ENCODE measurements at regions not wholly inside any gene's neighbourhood (a gene's known extent, or its start where the extent isn't known, plus 50 kb on each side); places are given as distances from the start of the nearest gene placed in this dataset.
"Not testable (repeated sequence)": the region's sequence is repeated elsewhere in the genome, so short reads cannot be mapped to it uniquely, and the experiment has no call there.

- Mint-ChIP-seq H3K27ac (no peak overlapping the region), H3K4me1 (ENCODE audit: low read depth) (no peaks in the 10 kb centered on the region), H3K9me3 (ENCODE audit: insufficient read depth) (no peaks in the 10 kb centered on the region), H3K36me3 (ENCODE audit: low read depth) (no peaks in the 10 kb centered on the region), H3K27me3 (ENCODE audit: low read depth) (peaks cover 2% of the 10 kb centered on the region), H3K4me3 (no peak overlapping the region)
- ATAC-seq (no peak), DNase-seq (no peak)
- ChIA-PET CTCF (no interaction called here), POLR2A (no interaction called here)
These were observed 67.7 kb upstream of the SPTLC3 start for GRCh38 chr20:12941025-12941424.

- H3K27ac Mint-ChIP-seq = no peak overlapping the region
- ATAC-seq (no peak), DNase-seq (no peak)
- no peaks in the 10 kb centered on the region for H3K4me1 Mint-ChIP-seq (ENCODE audit: low read depth)
- no peaks in the 10 kb centered on the region for H3K9me3 Mint-ChIP-seq (ENCODE audit: insufficient read depth)
- ChIA-PET POLR2A (no interaction called here), CTCF (no interaction called here)
- H3K36me3 Mint-ChIP-seq (ENCODE audit: low read depth) = no peaks in the 10 kb centered on the region
- H3K27me3 Mint-ChIP-seq (ENCODE audit: low read depth) = peaks cover 2% of the 10 kb centered on the region
- H3K4me3 Mint-ChIP-seq = no peak overlapping the region
These were observed 66.6 kb upstream of the SPTLC3 start for GRCh38 chr20:12942123-12942522.

- Mint-ChIP-seq H3K36me3 (ENCODE audit: low read depth) (no peaks in the 10 kb centered on the region), H3K9me3 (ENCODE audit: insufficient read depth) (no peaks in the 10 kb centered on the region), H3K27ac (no peak overlapping the region), H3K4me3 (no peak overlapping the region), H3K27me3 (ENCODE audit: low read depth) (peaks cover 2% of the 10 kb centered on the region), H3K4me1 (ENCODE audit: low read depth) (no peaks in the 10 kb centered on the region)
- POLR2A ChIA-PET = no interaction called here
- CTCF ChIA-PET = no interaction called here
- ATAC-seq = no peak
- DNase-seq = no peak
These were observed 62.0 kb upstream of the SPTLC3 start for GRCh38 chr20:12946789-12947188.

GRCh38 chr20:12947691-12948090 is 61.1 kb upstream of the SPTLC3 start:
- no peaks in the 10 kb centered on the region for H3K9me3 Mint-ChIP-seq (ENCODE audit: insufficient read depth)
- no peak overlapping the region for H3K27ac Mint-ChIP-seq
- H3K4me3 Mint-ChIP-seq = no peak overlapping the region
- peaks cover 2% of the 10 kb centered on the region for H3K27me3 Mint-ChIP-seq (ENCODE audit: low read depth)
- DNase-seq = no peak
- CTCF ChIA-PET = no interaction called here
- POLR2A ChIA-PET = no interaction called here
- H3K36me3 Mint-ChIP-seq (ENCODE audit: low read depth) = no peaks in the 10 kb centered on the region
- no peak for ATAC-seq
- no peaks in the 10 kb centered on the region for H3K4me1 Mint-ChIP-seq (ENCODE audit: low read depth)

GRCh38 chr20:12949429-12949980 is 59.3 kb upstream of the SPTLC3 start:
- no peaks in the 10 kb centered on the region for H3K36me3 Mint-ChIP-seq (ENCODE audit: low read depth)
- CTCF ChIA-PET = no interaction called here
- POLR2A ChIA-PET = interaction anchor here (0.6 kb wide), 1 partner anchor 1251 kb away, joined by 3 read pairs; no protein-coding TSS in a partner anchor
- no peaks in the 10 kb centered on the region for H3K9me3 Mint-ChIP-seq (ENCODE audit: insufficient read depth)
- H3K4me3 Mint-ChIP-seq = no peak overlapping the region
- DNase-seq (no peak), ATAC-seq (no peak)
- peaks cover 4% of the 10 kb centered on the region for H3K27me3 Mint-ChIP-seq (ENCODE audit: low read depth)
- no peaks in the 10 kb centered on the region for H3K4me1 Mint-ChIP-seq (ENCODE audit: low read depth)
- no peak overlapping the region for H3K27ac Mint-ChIP-seq

- H3K4me3 Mint-ChIP-seq; H3K4me1 Mint-ChIP-seq (ENCODE audit: low read depth); H3K27ac Mint-ChIP-seq; H3K27me3 Mint-ChIP-seq (ENCODE audit: low read depth); H3K9me3 Mint-ChIP-seq (ENCODE audit: insufficient read depth); DNase-seq; H3K36me3 Mint-ChIP-seq (ENCODE audit: low read depth); CTCF ChIA-PET; ATAC-seq; POLR2A ChIA-PET: not testable (repeated sequence)
These were observed 54.5 kb upstream of the SPTLC3 start for GRCh38 chr20:12954254-12954653.

GRCh38 chr20:12955611-12956010 is 53.2 kb upstream of the SPTLC3 start:
- H3K27me3 Mint-ChIP-seq (ENCODE audit: low read depth) = peaks cover 3% of the 10 kb centered on the region
- ATAC-seq (no peak), DNase-seq (no peak)
- no peak overlapping the region for H3K27ac Mint-ChIP-seq
- no peaks in the 10 kb centered on the region for H3K36me3 Mint-ChIP-seq (ENCODE audit: low read depth)
- ChIA-PET CTCF (no interaction called here), POLR2A (no interaction called here)
- H3K9me3 Mint-ChIP-seq (ENCODE audit: insufficient read depth) = no peaks in the 10 kb centered on the region
- no peaks in the 10 kb centered on the region for H3K4me1 Mint-ChIP-seq (ENCODE audit: low read depth)
- no peak overlapping the region for H3K4me3 Mint-ChIP-seq

- DNase-seq (no peak), ATAC-seq (no peak)
- ChIA-PET POLR2A (no interaction called here), CTCF (no interaction called here)
- H3K4me1 Mint-ChIP-seq (ENCODE audit: low read depth) = no peaks in the 10 kb centered on the region
- no peaks in the 10 kb centered on the region for H3K36me3 Mint-ChIP-seq (ENCODE audit: low read depth)
- no peak overlapping the region for H3K27ac Mint-ChIP-seq
- no peaks in the 10 kb centered on the region for H3K9me3 Mint-ChIP-seq (ENCODE audit: insufficient read depth)
- peaks cover 3% of the 10 kb centered on the region for H3K27me3 Mint-ChIP-seq (ENCODE audit: low read depth)
- no peak overlapping the region for H3K4me3 Mint-ChIP-seq
These were observed 52.5 kb upstream of the SPTLC3 start for GRCh38 chr20:12956303-12956702.

GRCh38 chr20:12957968-12958367 is 50.8 kb upstream of the SPTLC3 start:
- Mint-ChIP-seq H3K4me3 (no peak overlapping the region), H3K9me3 (ENCODE audit: insufficient read depth) (no peaks in the 10 kb centered on the region), H3K4me1 (ENCODE audit: low read depth) (no peaks in the 10 kb centered on the region), H3K27ac (no peak overlapping the region), H3K27me3 (ENCODE audit: low read depth) (peaks cover 3% of the 10 kb centered on the region), H3K36me3 (ENCODE audit: low read depth) (no peaks in the 10 kb centered on the region)
- ChIA-PET CTCF (no interaction called here), POLR2A (no interaction called here)
- DNase-seq (no peak), ATAC-seq (no peak)
